OCI-M1 (cell line): ENCODE measurements at regions not wholly inside any gene's neighbourhood (a gene's known extent, or its start where the extent isn't known, plus 50 kb on each side); places are given as distances from the start of the nearest gene placed in this dataset.

Experiments used
- DNase-seq: peaks from one replicate; lab custom pipeline; 2025; lab: John Stamatoyannopoulos, UW

DNA sequence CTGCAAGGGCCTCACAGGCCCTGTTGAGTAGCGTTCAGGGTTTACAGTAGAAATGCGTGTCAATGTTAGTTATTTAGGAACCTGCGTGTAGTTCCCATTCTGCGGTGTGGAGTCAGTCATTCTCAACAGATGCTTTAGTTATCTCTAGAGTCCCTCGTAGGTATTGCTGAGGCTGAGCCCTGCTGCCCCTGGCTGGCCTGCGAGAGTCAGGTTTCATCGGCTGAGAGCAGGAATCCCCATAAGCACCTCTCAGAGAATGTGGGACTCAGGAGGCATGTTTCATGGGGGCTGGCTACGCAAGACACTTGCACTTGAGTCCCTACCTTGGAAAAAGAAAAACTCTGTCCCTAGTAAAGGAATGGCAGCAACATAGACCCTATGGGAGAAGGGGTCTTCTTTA lies 347.5 kb upstream of the ASIC2 start:
- no peak for DNase-seq

GRCh38 chr17:33642002-33642401 lies 348.9 kb upstream of the ASIC2 start:
- DNase-seq, result no peak

DNA sequence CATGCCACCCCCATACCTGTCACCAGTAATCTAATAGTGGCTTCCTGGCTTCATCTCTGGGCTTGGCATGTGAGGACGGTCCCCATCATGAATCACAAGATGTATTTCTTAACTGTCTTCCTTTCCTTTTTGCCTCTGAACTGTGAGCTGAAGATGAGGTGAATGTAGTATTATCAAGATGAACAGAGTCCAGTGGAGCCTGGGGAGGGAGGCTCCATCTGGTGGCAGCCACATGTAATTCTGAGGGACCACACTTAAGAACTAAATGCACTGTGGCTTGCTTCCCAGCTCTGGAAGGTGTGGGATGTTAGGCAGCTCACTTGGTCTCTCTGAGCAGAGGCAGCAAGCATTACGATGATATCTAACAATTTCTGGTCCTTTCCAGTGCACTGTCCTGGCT lies 354.9 kb upstream of the ASIC2 start:
- DNase-seq, result peak; percentile 21

DNA sequence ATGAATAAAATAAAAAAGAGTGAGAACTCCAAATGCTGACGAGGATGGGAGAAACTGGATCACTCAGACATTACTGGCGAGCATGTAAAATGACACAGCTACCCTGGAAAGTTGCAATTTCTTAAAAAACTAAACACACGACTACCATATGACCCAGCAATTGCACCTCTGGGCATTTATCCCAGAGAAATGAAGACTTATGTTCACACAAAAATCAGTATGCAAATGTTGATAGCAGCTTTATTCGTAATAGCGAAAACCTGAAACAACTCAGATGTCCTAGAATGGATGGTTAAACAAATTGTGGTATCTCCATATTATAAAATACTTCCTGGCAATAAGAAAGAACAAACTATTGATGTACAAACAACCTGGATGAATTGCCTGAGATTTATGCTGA lies 357.2 kb upstream of the ASIC2 start:
- DNase-seq, result no peak

- no peak for DNase-seq
Measured at GRCh38 chr17:33651686-33652085, 358.6 kb upstream of the ASIC2 start.

DNA sequence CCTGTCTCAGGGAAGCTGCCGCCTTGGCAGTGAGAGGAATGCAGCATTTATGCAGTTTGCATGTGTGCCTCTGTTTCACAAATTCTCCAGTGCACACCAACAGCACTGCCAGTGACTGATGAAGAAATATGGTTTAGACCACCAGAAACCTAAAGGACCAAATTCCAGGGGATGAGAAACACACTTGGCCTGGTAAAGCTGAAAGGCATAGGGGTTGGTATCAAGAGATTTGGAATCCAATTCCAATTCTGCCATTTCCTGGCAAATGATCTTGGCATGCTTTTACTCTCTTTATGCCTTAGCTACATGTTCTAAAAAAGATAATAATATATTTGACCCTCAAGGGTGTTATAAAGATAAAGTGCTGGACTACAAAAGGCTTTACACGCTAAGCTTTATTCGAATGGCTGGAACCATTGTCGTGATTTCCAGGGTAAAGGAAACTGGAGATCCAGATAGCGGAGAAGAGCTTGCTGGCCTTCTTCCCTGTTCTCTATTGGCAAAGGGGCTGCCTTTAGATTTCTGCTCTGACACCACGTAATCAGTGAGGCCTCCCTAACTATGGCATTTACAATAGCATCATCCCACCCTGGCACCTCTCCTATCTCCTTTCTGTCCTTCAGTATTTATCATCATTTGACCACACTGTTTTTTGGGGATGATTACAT lies 359.8 kb upstream of the ASIC2 start:
- no peak for DNase-seq

DNA sequence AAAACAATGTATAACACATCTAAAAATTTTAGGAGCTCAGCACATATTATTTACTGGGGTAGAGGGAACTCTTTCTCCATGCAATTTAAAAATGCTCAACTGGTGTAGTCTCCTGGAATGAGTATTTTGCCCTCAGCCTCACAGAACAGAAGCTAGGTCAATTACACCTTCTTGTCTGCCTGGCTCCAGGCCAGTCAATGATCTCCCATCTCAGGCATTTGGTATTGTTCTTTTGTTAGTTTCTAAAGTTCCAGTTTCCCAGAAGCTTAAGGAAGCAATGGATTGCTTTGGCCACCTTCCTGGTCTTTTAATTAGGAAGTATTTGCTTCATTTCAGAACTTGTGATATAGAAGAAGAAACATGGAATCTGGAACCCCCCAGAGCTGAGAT lies 360.3 kb upstream of the ASIC2 start:
- no peak for DNase-seq

GRCh38 chr17:33657181-33657580 lies 364.1 kb upstream of the ASIC2 start:
- no peak for DNase-seq

GRCh38 chr17:33661975-33662374 lies 368.9 kb upstream of the ASIC2 start:
- no peak for DNase-seq

GRCh38 chr17:33664116-33664840 lies 371.2 kb upstream of the ASIC2 start:
- DNase-seq, result no peak

- DNase-seq, result peak; percentile 19
Measured at GRCh38 chr17:33667052-33667509, 374.0 kb upstream of the ASIC2 start.

DNA sequence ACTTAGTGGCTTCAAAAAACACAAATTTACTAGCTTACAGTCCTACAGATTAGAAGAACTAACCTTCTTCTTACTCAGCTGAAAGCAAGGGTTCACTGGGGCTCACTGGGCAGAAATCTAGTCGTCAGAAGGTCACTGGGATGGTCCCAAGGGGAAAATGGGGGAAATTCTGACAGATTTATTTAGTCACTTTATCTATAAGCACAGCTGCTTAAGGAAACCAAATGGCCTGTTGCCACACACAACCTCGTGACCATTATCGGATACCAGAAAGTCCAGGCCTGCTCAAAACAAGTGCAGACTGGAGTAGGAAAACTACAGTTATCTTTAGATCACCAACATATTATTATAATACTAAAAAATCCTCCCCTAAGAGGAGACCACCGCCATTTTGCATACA lies 374.6 kb upstream of the ASIC2 start:
- peak; percentile 82 for DNase-seq

GRCh38 chr17:33668516-33668915 lies 375.4 kb upstream of the ASIC2 start:
- DNase-seq, result no peak

DNA sequence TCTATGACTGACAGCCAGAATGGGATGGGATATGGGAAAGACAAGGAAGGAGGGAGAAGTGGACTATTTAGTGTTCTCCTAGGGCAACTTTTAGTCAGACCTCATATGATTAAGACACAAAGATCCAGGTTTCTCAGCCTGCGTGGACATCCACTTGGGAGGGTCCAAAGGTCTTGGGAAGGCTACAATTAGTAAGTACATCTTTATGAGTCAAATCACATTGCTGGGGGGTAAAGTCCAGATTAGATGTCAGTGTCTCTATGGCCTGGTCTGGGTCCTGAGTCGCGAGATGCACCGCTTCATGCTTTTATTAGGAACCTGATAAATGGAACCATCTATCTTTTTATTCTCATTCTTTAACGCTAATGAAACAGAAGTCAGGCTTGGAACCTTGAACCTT lies 378.4 kb upstream of the ASIC2 start:
- no peak for DNase-seq

DNA sequence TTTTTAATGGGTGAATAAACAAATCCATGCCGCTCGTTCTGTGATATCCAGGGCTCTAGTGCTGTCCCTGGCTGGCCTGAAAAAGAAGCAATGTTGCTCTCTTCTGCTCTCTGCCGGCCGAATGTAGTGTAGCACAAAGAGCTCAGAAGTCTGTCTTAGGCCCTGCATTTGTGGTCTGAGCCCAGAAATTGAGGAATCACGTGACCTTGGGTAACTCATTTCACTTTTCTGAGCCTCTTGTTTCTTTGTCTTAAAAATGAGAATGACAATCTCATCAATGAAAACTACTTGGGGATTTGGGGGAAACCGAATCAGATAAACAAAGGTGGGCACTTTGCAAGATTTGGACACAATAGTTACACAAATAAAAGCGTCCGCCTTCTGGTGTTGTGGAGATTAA lies 381.6 kb upstream of the ASIC2 start:
- peak; percentile 81 for DNase-seq

DNA sequence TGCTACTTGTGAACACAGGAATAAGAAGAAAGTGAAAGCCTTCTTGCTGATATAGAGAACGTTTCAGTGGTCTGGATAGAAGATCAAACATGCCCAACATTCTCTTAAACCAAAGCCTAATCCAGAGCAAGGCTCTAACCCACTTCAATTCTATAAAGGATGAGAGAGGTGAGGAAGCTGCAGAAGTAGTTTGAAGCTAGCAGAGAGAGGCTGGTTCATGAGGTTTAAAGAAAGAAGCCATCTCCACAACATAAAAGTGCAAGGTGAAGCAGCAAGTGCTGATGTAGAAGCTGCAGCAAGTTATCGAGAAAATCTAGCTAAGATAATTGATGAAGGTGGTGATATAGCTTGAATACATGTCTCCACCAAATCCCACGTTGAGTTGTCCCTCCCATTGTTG lies 383.3 kb upstream of the ASIC2 start:
- no peak for DNase-seq

GRCh38 chr17:33679595-33679994 lies 386.5 kb upstream of the ASIC2 start:
- DNase-seq, result no peak

DNA sequence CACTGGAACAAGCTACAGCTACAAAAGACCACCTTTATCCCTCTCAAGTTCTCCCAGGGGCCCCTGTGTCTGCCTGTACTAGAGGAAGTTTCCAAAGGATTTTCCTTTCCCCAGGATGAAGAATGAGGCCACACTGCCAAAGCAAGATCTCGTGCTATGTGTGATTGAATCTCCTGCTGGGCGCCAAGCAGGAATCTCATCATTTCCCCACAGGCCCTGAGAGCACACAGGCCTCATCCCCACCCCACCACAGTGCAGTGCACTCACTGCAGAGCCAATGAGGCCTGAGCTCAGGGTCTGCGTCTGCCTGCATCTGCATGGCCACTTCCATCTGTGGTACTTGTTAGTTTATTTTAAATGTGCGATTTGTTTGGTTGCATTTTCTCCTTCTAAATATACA lies 387.4 kb upstream of the ASIC2 start:
- no peak for DNase-seq

- no peak for DNase-seq
Measured at GRCh38 chr17:33682599-33682998, 389.5 kb upstream of the ASIC2 start.

DNA sequence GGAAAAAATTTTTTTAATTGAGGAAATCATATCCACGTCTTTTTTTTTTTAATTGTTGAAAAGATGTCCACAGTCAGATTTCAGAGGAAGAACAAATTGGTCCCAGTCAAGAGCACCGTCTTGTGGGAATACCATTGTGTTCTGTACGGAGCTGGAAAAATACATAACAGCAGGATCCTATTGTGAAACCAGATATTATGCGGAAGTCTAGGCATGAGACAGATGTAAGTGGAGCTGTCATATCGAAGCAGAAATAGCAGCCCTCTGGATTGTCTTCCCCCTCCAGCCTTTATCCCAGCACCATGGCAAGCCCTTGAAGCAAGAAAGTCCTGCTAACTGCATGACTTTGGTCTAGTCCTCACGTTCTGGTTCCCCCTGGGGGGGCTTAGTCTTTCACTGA lies 391.6 kb upstream of the ASIC2 start:
- no peak for DNase-seq

- peak; percentile 41 for DNase-seq
Measured at GRCh38 chr17:33686171-33686570, 393.1 kb upstream of the ASIC2 start.

GRCh38 chr17:33687831-33688230 lies 394.7 kb upstream of the ASIC2 start:
- no peak for DNase-seq

- DNase-seq, result no peak
Measured at GRCh38 chr17:33688771-33689170, 395.7 kb upstream of the ASIC2 start.

- DNase-seq, result no peak
Measured at GRCh38 chr17:33689725-33690124, 396.6 kb upstream of the ASIC2 start.
